ELR (cell line): ENCODE measurements at regions not wholly inside any gene's neighbourhood (a gene's known extent, or its start where the extent isn't known, plus 50 kb on each side); places are given as distances from the start of the nearest gene placed in this dataset.
"Not testable (repeated sequence)": the region's sequence is repeated elsewhere in the genome, so short reads cannot be mapped to it uniquely, and the experiment has no call there.

Source experiments
- DNase-seq: peaks from one replicate; pipeline ENCODE4 v3.0.0-alpha.2; 2015; ENCODE audit warnings: low read depth

DNA sequence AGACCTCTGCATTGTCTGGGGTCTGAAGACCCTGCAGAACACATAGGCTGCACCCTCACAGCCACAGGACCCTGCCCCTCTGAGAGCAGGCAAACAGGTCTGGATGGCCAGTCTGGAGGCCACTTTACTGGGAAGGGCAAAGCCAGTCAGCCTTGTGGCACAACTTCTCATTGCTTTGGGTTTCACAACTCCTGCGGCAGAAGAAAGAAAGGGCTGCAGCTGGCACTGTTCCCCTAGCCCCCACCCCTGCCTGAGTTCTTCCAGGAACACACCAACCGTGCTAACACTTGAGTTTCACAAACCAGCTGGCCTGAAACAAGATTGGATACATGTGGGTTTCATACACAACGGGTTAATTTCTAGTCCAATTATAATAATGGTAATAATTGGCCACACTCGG is 276.5 kb upstream of the MGAT5 start:
- DNase-seq: no peak

DNA sequence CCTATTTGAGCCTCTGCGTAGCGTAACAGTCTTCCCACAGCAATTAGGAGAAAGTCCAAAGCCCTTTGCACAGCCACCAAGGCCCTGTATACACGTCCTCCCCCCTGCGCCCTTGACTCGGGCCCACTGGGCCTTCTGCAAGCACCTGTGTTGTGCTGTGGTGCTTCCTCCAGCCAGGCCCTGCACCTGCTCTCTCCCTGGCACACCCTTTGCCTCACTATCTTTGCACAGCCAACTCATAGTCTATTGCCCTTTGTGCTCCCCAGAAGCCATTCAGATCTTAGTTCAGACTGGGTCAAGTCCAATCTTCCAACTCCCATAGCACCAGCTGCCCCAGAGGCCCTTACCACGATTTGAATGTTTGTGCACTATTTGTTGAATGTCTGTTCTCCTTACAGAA is 271.6 kb upstream of the MGAT5 start:
- no peak for DNase-seq

DNA sequence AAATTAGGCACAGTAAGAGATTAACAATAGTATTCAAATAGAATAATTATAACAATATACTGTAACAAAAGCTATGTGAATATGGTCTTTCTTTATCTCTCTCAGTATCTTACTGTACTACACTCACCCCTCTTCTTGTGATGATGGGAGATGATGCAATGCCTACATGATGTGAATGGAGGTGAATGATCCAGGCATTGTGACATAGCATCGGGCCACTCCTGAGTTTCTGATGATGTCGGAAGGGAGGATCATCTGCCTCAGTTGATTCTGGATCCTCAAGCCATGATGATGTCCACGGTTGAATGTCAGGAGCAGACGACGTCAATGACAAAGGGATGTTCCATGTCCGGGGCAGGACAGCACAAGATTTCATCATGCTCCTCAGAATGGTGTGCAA is 268.3 kb upstream of the MGAT5 start:
- DNase-seq: no peak

DNA sequence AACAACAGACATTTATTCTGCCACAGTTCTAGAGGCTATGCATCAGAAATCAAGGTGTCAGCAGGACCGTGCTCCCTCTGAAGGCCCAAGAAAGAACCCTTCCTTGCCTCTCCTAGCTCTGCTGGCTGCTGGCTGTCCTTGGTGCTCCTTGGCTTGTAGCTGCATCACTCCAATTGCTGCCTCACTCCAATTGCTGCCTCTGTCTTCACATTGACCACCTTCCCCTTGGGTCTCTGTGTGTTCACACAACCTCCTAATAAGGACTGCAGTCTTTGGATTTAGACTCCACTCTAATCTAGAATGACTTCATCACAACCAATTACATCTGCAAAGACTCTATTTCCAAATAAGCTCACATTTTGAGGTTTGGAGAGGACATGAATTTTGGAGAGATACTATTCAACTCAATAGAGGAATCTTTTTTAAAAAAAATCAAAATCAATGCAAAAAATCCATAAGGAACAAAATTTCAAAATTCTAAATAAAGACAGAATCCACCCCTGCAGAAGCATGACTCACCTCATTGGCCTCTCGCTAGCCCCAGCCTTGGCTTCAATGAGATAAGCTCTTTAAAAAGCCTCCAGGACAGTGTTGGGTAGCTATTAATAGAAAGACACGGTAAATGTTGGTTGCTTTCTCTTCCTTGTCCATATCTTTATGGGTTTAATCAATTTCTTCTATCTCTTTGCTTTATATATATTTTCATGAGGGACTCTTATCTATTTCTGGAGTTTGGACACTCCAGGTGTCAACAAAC is 267.6 kb upstream of the MGAT5 start:
- peak; percentile 20 for DNase-seq

DNA sequence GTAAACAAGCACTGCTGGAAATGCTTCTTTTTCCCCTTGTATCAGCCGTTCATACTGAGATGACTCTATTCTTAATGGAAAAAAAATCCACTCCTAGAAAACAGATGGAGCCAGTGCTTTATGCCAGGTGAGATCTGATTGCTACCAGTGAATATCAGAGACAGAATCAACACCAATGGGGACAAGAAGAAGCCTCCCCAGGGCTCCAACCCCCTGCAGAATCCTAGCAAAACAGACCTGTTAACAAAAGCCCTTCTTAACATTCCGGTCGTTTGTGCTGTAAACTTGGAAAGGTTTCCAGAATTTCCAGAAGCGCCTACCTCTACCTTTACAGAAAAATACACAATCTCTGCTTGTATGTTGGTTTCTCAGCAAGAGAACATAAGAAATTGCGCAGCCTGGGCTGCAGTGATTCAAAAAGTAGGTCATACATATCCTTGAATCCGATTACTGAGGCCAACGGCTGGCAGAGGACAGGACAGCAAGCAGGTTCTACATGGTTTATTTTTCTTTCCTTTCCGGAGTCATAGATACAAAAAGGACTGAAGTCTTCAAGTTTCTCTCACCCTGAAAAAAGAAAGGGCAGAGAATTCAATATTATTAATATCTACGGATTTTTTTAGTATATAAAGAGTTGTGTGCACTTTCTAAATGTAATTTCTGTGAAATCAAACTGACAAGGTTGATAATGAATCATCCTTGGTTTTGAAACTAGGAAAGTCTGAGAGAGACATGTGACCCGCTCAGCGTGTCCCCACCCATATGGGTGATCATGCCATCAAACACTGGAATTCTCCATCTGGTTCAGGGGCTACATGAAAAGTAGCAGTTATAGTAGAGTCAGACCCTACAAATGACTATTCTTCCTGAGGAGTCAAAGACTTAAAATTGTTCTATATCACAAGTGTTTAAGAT is 266.7 kb upstream of the MGAT5 start:
- DNase-seq: no peak

DNA sequence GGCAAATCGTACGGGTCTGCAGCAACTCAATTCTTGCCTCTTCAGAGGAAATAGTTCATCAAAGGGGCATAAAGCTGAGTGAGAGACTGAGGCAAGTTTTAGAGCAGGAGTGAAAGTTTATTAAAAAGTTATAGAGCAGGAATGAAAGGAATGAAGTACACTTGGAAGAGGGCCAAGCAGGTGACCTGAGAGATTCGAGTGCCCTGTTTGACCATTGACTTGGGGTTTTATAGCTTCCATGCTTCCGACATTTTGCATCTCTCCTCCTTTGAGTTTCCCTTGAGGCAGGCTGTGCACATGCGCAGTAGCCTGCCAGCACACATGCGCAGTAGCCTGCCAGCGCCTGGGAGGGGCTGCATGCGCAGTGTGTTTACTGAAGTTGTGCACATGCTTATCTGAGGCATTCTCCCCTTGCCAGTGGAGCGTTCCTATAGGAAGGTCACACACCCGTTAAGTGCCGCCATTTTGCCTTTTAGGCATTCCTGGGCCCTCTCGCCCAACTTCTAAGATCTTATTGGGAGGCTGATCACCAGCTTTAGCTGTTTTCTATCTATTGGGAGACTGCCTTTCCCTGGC is 265.5 kb upstream of the MGAT5 start:
- DNase-seq: no peak

DNA sequence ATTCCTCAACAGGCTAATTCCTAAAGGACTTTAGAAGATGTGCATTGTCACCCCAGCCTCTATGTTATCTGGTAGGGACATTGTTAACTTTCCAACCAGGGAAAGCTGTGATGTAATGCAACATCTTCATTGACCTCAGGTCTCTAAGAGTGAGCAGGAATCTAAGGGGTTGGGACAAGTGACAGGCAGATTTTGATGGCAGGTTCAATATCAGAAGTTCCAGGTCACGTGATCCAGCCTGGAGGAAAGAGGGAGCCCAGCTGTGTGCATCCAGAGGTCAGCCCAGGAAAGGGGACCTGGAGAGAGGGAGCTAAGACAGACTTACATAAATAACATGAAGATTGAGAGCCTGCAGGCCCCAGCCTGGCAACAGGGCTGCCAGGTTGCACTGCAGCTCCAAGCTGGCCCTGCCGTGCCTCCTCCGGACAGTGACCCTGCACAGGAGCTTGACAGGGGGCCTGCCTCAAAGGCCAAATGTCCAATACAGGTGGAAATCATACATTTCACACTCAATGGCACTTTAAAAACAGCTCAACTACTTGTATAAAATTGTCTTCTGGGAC is 262.2 kb upstream of the MGAT5 start:
- DNase-seq: no peak

DNA sequence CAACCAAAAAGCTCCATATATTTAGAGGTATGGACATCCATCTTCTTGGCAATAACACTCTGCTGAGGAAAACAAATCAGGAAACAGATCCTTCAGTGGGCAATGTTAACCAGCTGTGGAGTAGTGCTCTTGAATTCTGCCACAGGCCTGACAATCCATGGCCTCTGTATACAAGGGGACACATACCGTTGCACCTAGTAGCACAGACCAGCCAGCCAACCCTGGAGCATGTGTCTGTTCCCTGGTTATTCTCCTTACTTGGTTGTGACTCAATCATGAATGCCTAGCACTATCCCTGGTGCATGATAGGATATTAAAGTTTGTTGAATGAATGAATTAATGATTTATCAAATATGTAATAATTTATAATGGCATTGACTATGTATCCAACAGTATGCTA is 261.4 kb upstream of the MGAT5 start:
- no peak for DNase-seq

DNA sequence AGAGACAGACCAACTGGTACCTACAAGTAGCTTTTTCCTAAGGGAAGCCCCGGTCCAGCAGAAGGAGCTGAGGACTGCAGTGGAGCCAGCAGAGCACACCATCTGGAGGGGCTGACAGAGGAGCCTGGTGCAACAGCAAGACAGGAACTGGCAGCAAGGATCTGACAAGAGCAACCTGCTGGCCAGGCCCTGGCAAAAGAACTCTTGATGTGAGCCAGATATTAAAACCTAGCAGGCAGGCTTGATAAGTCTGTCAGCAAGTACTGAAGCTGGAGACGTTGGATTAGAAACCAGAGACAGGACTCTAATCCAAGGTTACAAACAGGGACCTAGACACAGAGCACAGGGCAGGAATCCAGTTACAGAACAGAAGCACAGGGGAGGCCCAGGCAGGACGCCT is 260.7 kb upstream of the MGAT5 start:
- no peak for DNase-seq

DNA sequence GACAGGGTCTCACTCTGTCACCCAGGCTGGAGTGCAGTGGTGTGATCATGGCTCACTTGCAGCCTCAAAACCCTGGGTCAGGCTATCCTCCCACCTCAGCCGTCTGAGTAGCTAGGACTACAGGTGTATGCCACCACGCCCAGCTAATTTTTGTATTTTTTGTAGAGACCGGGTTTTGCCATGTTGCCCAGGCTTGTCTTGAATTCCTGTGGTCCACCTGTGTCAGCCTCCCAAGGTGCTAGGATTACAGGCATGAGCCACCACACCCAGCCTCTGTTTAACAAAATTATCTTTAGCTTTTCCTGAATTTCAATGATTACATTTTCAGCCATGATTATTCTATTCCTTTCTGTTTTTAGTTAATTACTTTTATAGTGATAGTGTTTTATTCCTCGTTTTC is 255.1 kb upstream of the MGAT5 start:
- DNase-seq: not testable (repeated sequence)

DNA sequence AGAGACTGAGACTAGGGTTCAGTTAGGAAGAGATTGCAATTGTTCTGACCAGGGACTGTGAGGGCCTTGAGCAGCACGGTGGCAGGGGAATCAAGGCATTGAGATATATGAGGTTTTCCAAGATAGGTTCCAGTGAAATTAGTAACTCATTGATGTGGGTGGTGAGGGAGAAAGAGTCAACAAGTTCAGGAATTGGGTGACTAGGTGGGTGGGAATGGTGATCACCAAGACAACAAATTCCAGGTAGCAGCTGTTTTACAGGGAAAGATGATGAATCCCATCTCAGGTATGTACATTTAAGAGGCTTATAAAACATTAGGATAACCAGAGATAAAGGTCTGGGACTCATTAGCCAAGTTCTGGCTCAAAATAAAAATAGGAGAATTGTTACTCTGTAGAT is 251.5 kb upstream of the MGAT5 start:
- DNase-seq: no peak

DNA sequence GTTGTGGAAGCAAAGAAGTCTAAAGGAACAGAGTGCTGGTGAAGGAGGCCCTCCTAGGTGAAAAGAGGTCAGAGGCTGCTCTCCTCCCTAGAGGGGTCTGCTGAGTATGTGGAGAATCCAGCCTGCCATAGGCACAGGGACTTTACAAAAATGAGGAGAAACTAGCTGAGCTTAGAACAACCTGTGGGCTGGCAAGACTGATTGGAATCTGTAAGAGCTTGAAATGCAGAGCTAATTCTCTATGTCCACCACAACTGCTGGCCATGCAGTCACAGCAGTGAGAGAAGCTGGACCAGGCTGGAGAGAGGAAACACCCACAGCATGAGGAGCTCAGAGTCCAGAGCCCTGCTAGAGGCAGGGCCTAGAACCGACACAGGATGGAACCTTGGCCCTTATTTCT is 251.0 kb upstream of the MGAT5 start:
- no peak for DNase-seq

DNA sequence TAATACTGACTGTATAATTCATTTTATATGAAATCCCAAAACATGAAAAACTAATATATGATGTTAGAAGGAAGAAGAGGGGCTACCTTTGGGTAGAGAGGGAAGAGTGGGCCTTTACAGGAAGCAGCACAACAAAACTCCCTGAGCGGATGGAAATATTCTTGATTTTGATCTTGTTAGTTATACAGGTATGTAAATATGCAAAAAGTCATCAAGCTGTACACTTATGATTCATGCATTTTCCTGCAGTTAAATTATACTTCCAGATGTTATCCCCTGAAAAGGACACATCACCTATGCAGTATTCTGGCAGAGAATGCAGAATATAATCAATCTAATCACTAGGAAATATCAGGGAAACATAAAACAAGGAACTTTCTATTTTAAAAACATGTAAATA is 249.4 kb upstream of the MGAT5 start:
- DNase-seq: no peak

DNA sequence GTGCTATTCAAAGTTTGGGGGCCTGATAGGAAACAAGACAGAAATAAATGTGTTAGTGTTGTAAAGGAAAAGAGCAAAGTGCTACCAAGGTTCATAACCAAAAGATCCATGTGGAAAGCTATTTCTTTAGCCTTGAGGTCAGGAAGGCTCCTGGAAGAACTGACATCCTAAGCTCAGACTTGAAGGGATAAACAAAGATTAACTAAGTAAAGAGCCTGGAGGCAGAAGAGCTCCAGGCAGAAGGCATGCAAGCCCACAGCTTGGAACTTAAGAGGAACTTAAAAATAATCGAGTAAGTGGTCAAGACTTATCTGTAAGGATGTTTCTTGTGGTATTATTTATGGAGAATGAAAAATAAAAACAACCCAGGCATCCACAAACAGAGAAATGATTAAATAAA is 245.0 kb upstream of the MGAT5 start:
- no peak for DNase-seq

DNA sequence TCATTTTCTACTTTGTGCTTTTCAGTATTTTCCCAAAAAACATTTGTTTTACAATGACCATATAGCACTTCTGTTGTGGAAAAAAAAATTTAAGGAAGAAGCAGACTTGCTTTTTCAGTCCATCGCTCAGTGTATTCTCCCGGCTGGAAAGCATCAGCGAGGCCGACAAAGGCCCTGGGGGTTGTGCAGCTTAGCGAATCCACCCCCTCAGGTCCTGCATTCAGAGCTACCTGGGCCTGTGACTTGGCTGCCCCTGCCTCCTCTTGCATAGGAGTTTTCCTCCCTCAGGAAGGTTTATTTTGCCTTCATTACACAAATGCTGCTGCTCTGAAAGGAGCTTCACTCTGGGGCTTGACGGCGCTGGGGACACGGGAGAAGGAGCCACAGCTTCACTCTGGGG is 244.4 kb upstream of the MGAT5 start:
- no peak for DNase-seq

DNA sequence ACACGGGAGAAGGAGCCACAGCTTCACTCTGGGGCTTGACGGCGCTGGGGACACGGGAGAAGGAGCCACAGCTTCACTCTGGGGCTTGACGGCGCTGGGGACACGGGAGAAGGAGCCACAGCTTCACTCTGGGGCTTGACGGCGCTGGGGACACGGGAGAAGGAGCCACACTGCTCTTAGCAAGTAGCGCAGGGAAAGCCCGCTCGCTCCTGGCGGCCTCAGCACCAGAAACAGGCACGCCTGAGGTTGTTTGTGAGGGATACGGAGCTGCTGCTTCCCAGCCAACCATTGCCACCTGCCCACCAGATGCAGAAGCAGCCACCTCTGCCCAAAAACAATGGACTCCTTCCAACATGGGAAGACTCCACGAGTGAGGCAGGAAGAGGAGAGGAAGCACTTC is 244.0 kb upstream of the MGAT5 start:
- DNase-seq: not testable (repeated sequence)

DNA sequence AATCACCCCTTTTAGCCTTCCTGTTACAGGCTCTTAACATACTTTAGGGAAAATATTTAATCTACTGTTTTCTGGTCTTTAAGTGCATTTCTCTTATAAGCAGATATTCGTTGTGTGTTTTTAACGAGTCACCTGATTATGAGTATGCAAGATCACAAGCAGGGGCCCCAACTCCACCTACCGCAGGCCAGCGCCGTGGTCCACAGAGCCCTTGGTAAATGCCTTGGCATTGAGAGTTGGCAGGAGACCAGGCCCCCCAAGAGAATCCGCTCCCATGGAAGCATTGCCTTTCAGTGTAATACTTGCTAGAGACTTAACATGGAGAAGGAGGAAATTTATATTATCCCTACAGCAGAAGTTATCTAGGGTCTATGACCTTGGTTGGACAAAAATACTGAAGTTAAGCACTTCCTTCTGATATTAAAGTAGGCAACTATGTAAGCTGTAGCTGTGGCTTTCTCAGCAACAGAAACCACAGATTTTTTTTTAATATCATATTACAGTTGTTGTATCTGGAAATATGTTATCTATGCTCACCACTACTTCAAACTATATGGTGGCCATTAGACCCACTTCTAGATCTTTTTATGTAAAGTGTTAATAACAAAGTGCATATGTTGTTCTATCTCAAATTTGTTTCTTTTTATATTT is 241.8 kb upstream of the MGAT5 start:
- no peak for DNase-seq

DNA sequence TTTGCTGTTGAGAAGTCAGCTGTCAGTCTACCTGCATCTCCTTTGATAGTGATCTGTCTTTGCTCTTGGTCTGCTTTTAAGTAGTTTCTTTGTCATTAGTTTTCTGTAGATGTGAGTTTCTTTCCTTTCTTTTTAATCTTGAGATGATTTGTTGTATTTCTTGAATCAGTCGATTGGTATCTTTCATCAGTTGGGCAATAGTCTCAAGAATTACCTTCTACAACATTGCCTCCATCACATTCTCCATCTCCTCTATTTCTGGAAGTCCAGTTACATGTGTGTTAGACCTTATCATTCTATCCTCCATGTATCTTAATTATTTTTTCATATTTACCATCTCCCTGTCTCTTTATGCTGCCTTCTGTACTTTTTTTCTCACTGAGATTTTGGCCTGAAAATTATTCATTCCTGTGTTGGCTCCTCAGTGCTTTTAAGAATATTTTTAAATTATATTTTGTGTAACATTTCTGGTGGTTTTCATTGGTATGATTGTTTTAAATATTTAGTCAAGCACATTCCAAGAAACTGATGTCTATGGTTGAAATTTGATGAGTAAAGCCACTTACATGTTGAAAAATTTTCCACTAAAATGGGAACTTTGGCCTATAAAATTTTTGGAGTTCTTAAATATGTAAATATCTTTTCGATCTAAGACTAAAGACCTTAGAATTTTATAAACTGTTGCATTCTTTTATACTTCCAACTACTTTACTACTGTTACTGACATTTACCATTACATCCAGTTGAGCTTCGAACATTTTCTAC is 239.5 kb upstream of the MGAT5 start:
- DNase-seq: no peak

DNA sequence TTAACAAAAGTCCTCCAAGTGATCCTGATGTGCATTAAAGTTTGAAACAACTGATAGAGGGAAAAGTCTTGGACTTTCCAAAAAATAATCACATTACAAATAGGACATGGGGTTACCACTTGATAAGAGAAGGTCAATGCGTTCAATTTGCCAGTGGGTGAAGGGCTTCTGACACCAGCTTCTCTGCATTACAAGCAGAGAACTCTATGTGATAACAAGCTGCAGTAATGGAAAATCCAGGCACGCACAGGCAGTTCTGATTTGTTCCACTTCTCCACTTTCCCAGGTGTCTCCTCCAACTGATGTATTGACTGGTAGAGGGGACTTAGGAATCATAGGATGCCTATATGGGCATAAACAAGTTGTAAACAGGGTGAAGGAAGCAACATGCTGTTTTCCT is 234.0 kb upstream of the MGAT5 start:
- DNase-seq: no peak

DNA sequence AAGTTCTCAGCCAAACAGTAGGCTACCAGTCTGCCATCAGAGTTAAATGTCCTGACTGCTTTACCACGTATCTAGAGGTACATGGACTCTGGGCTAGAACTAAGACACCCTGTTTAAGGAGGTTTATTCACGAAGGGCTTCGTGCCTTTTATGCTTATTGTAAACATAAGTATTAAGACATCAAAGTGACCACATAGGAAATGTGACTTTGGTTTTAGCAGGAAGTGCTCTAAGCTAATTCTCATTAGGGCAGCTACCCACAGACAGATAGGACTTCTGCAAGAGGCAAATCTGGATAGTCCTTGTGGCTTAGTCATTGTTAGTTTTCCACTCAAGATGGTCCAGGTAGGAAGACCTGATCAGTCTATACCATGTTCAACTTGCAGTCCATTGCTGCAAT is 233.3 kb upstream of the MGAT5 start:
- no peak for DNase-seq

DNA sequence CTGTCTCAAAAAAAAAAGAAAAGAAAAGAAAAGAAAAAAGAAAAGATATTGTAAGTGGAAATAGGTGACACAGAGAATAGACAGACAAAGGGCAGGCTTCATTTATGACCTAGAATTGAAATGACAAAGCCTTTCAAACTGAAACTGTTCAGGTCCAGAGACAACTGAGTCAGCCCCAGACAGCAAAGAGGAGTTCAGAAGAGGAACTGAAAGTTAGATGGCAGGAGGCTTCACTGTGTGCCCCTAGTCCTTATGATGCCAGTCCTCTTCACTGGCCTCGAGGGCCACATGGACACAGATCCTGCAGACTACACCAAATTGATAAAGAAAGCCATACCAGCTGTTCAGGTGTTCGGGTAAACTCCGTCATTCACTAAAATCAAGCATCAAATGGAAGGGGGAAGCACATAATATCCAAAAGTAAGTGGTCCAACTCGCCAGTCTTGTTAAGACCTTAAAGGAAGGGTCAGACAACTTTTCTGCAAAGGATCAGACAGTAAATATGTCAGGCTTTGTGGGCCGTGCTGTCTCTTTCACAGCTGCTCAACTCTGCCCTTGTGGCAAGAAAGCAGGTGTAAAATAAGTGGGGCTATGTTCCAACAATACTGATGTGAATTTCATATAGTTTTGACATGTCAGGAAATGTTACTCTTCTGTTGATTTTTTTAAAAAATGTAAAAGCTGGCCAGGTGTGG is 231.9 kb upstream of the MGAT5 start:
- no peak for DNase-seq
